Testis (tissue), 2 donors: ENCODE measurements at regions not wholly inside any gene's neighbourhood (a gene's known extent, or its start where the extent isn't known, plus 50 kb on each side); places are given as distances from the start of the nearest gene placed in this dataset.

Source experiments
- CTCF ChIP-seq, 3 experiments: fragments of 450-650 bp in 2 of 3; fragments of 200-600 bp in 1 of 3; sonication (generic) in 1 of 3; IDR thresholded peaks; one replicate each; pipeline ENCODE4 v1.5.1; 2016 to 2019; ENCODE audit warnings: antibody characterized with exemption in 3 of 3, mild to moderate bottlenecking in 2 of 3, moderate library complexity in 1 of 3
- POLR2A ChIP-seq: fragments of 450-650 bp; IDR thresholded peaks from one replicate; pipeline ENCODE4 v1.6.1; 2017; ENCODE audit warnings: antibody characterized with exemption, mild to moderate bottlenecking, moderate library complexity

GRCh38 chr10:65491799-65492198, 1434.0 kb upstream of the LRRTM3 start:
- no peak for TF ChIP-seq CTCF (IDR thresholded peaks at IDR 0.05)
- no peak for TF ChIP-seq POLR2A
